ENCODE measurements at regions not wholly inside any gene's neighbourhood (a gene's known extent, or its start where the extent isn't known, plus 50 kb on each side); places are given as distances from the start of the nearest gene placed in this dataset.

- TF ChIP-seq ZNF274 (IDR thresholded peaks at IDR 0.05; ENCODE audit: low read depth, low read length), result no peak
- no peak for TF ChIP-seq SUZ12 (IDR thresholded peaks at IDR 0.05; ENCODE audit: extremely low read depth, insufficient read depth, insufficient read length)
- no peak for TF ChIP-seq YY1 (IDR thresholded peaks at IDR 0.05; ENCODE audit: insufficient read depth, insufficient read length)
Observed at GRCh38 chr15:70584838-70585706, 178.3 kb downstream of the UACA start.

All from NT2/D1 (cell line).